ENCODE measurements at regions not wholly inside any gene's neighbourhood (a gene's known extent, or its start where the extent isn't known, plus 50 kb on each side); places are given as distances from the start of the nearest gene placed in this dataset.
"Not testable (repeated sequence)": the region's sequence is repeated elsewhere in the genome, so short reads cannot be mapped to it uniquely, and the experiment has no call there.

GRCh38 chr9:97248252-97248651, 59.2 kb upstream of the CCDC180 start:
- DNase-seq (ENCODE audit: low read depth): not testable (repeated sequence)

- no peak for DNase-seq (ENCODE audit: low read depth)
Observed at GRCh38 chr9:97243606-97244005, 63.9 kb upstream of the CCDC180 start.

GRCh38 chr9:97241430-97241829, 66.0 kb upstream of the CCDC180 start:
- not testable (repeated sequence) for DNase-seq (ENCODE audit: low read depth)

- peak; percentile 66 for DNase-seq (ENCODE audit: low read depth)
Observed at GRCh38 chr9:97237951-97238889, 69.2 kb upstream of the CCDC180 start.

- no peak for DNase-seq (ENCODE audit: low read depth)
Observed at GRCh38 chr9:97237311-97237786, 70.1 kb upstream of the CCDC180 start.

- DNase-seq (ENCODE audit: low read depth): not testable (repeated sequence)
Observed at GRCh38 chr9:97233009-97233400, 74.5 kb upstream of the CCDC180 start.

- not testable (repeated sequence) for DNase-seq (ENCODE audit: low read depth)
Observed at GRCh38 chr9:97232060-97233008, 75.1 kb upstream of the CCDC180 start.

GRCh38 chr9:97222393-97222792, 85.1 kb upstream of the CCDC180 start:
- DNase-seq (ENCODE audit: low read depth): not testable (repeated sequence)

- DNase-seq (ENCODE audit: low read depth): peak; percentile 32
Observed at GRCh38 chr9:97221478-97222355, 85.7 kb upstream of the CCDC180 start.

GRCh38 chr9:97220894-97221477, 86.5 kb upstream of the CCDC180 start:
- DNase-seq (ENCODE audit: low read depth): no peak

GRCh38 chr9:97220396-97220795, 87.1 kb upstream of the CCDC180 start:
- not testable (repeated sequence) for DNase-seq (ENCODE audit: low read depth)

- DNase-seq (ENCODE audit: low read depth): not testable (repeated sequence)
Observed at GRCh38 chr9:97219443-97220140, 87.9 kb upstream of the CCDC180 start.

- DNase-seq (ENCODE audit: low read depth): not testable (repeated sequence)
Observed at GRCh38 chr9:97215127-97215526, 92.3 kb upstream of the CCDC180 start.

- not testable (repeated sequence) for DNase-seq (ENCODE audit: low read depth)
Observed at GRCh38 chr9:97214556-97214955, 92.9 kb upstream of the CCDC180 start.

GRCh38 chr9:97199683-97200082, 107.8 kb upstream of the CCDC180 start:
- not testable (repeated sequence) for DNase-seq (ENCODE audit: low read depth)

- not testable (repeated sequence) for DNase-seq (ENCODE audit: low read depth)
Observed at GRCh38 chr9:97193767-97194166, 113.7 kb upstream of the CCDC180 start.

- no peak for DNase-seq (ENCODE audit: low read depth)
Observed at GRCh38 chr9:97188545-97188944, 118.9 kb upstream of the CCDC180 start.

GRCh38 chr9:97187706-97188105, 119.8 kb upstream of the CCDC180 start:
- not testable (repeated sequence) for DNase-seq (ENCODE audit: low read depth)

- no peak for DNase-seq (ENCODE audit: low read depth)
Observed at GRCh38 chr9:97186493-97186892, 121.0 kb upstream of the CCDC180 start.

- not testable (repeated sequence) for DNase-seq (ENCODE audit: low read depth)
Observed at GRCh38 chr9:97182532-97182931, 124.9 kb upstream of the CCDC180 start.

Data from activated T-cell treated with anti-CD3 and anti-CD28 coated beads for 24 hours (primary cell).